ENCODE measurements at regions not wholly inside any gene's neighbourhood (a gene's known extent, or its start where the extent isn't known, plus 50 kb on each side); places are given as distances from the start of the nearest gene placed in this dataset.

GRCh38 chr1:198933515-198934222, 294.8 kb downstream of the PTPRC start:
- H3K4me1 ChIP-seq: peaks cover 0 to 24% (median 20%) of the 10 kb centered on the region in 4 donors
- no peaks in the 10 kb centered on the region for H3K9me3 ChIP-seq
- TF ChIP-seq POLR2AphosphoS5 (IDR thresholded peaks at IDR 0.05) (no peak), POLR2A (IDR thresholded peaks at IDR 0.05) (no peak), EP300 (IDR thresholded peaks at IDR 0.05) (no peak), CTCF (IDR thresholded peaks at IDR 0.05) (no peak)
- no peaks in the 10 kb centered on the region for H3K27me3 ChIP-seq
- H3K4me3 ChIP-seq: no peak overlapping the region
- H3K27ac ChIP-seq: no peak overlapping the region
- 56 to 87% methylated on average over 5 of the region's 5 CpGs for WGBS, 2 donors
- intact Hi-C loops (cut with DNase I): no loop called here
- no peaks in the 10 kb centered on the region for H3K36me3 ChIP-seq
- no peak for DNase-seq

- WGBS, 2 donors: 42 to 71% methylated on average over 2 of the region's 2 CpGs
- no peak for DNase-seq
- TF ChIP-seq EP300 (IDR thresholded peaks at IDR 0.05): no peak
- TF ChIP-seq POLR2AphosphoS5 (IDR thresholded peaks at IDR 0.05): no peak
- TF ChIP-seq CTCF (IDR thresholded peaks at IDR 0.05): no peak
- no peak for TF ChIP-seq POLR2A (IDR thresholded peaks at IDR 0.05)
- H3K27ac ChIP-seq: peak overlapping the region in 1 of 4 donors; percentile 76
- H3K4me1 ChIP-seq: peaks cover 0 to 24% (median 20%) of the 10 kb centered on the region in 4 donors
- H3K4me3 ChIP-seq: peak overlapping the region in 3 of 4 donors; percentile 38 to 53 (median 44)
- no peaks in the 10 kb centered on the region for H3K27me3 ChIP-seq
- no peaks in the 10 kb centered on the region for H3K9me3 ChIP-seq
- intact Hi-C loops (cut with DNase I): no loop called here
- H3K36me3 ChIP-seq: no peaks in the 10 kb centered on the region
Measured at GRCh38 chr1:198934426-198934825, 295.6 kb downstream of the PTPRC start.

GRCh38 chr1:198934901-198935305, 296.1 kb downstream of the PTPRC start:
- intact Hi-C loops (cut with DNase I): no loop called here
- peak overlapping the region in 3 of 4 donors; percentile 60 to 76 (median 68) for H3K27ac ChIP-seq
- 5 to 8% methylated on average over 6 of the region's 6 CpGs for WGBS, 2 donors
- no peak for TF ChIP-seq CTCF (IDR thresholded peaks at IDR 0.05)
- no peak for TF ChIP-seq EP300 (IDR thresholded peaks at IDR 0.05)
- no peak for TF ChIP-seq POLR2A (IDR thresholded peaks at IDR 0.05)
- no peak for TF ChIP-seq POLR2AphosphoS5 (IDR thresholded peaks at IDR 0.05)
- H3K36me3 ChIP-seq: no peaks in the 10 kb centered on the region
- H3K9me3 ChIP-seq: no peaks in the 10 kb centered on the region
- peak overlapping the region in 3 of 4 donors; percentile 38 to 53 (median 44) for H3K4me3 ChIP-seq
- H3K27me3 ChIP-seq: no peaks in the 10 kb centered on the region
- peaks cover 0 to 24% (median 20%) of the 10 kb centered on the region in 4 donors for H3K4me1 ChIP-seq
- DNase-seq: no peak

GRCh38 chr1:198935306-198935921, 296.6 kb downstream of the PTPRC start:
- TF ChIP-seq POLR2AphosphoS5 (IDR thresholded peaks at IDR 0.05): peak in 1 of 4 donors; percentile 46
- no peak for TF ChIP-seq CTCF (IDR thresholded peaks at IDR 0.05)

More at GRCh38 chr1:198935306-198935921, 296.6 kb downstream of the PTPRC start:
- no peaks in the 10 kb centered on the region for H3K27me3 ChIP-seq
- DNase-seq: peak; percentile 74
- H3K4me1 ChIP-seq: peaks cover 0 to 24% (median 20%) of the 10 kb centered on the region in 4 donors
- H3K4me3 ChIP-seq: peak overlapping the region in 3 of 4 donors; percentile 38 to 53 (median 44)
- intact Hi-C loops (cut with DNase I): no loop called here
- H3K27ac ChIP-seq: peak overlapping the region; percentile 60 to 76 (median 67)
- H3K9me3 ChIP-seq: no peaks in the 10 kb centered on the region
- H3K36me3 ChIP-seq: no peaks in the 10 kb centered on the region
- 2 to 12% methylated on average over 9 of the region's 9 CpGs for WGBS, 2 donors

Data from sigmoid colon (tissue), 6 donors.